H1 (cell line): ENCODE measurements at regions not wholly inside any gene's neighbourhood (a gene's known extent, or its start where the extent isn't known, plus 50 kb on each side); places are given as distances from the start of the nearest gene placed in this dataset.

Experiments
- CTCF ChIA-PET: fragments of 300-600 bp; sonication (Branson Sonifier 250); formaldehyde crosslinking; loops from one replicate; lab custom pipeline; 2021; ENCODE audit not compliant: partially characterized antibody; lab: Charles Lee
- POLR2A ChIA-PET: fragments of 300-600 bp; sonication (Branson Sonifier 250); formaldehyde crosslinking; loops from one replicate; lab custom pipeline; 2021; ENCODE audit warnings: inconsistent platforms; ENCODE audit not compliant: partially characterized antibody; lab: Charles Lee
- DNase-seq, 2 experiments: peaks; one replicate each; pipeline versions ENCODE4 v3.0.0 to v3.0.0-alpha.2; 2010 to 2022; ENCODE audit warnings: low spot score in 2 of 2, low read depth in 1 of 2, mixed read lengths in 1 of 2
- FAIRE-seq: peaks from 2 replicates; lab custom pipeline; 2011; peaks lifted over from hg19 to GRCh38; lab: Jason Lieb, UNC
- H2AFZ ChIP-seq: 2 replicates; pipeline ENCODE4 v1.8.1; 2012; ENCODE audit warnings: low read length, inconsistent platforms
- H2AK5ac ChIP-seq: 2 replicates; pipeline ENCODE4 v1.6.1; 2013; ENCODE audit warnings: low read depth, low read length
- H2BK120ac ChIP-seq: replicated peaks from 2 replicates; pipeline ENCODE3; 2013; ENCODE audit warnings: low read depth, low read length, inconsistent platforms
- H2BK12ac ChIP-seq: 2 replicates; pipeline ENCODE4 v1.6.1; 2013; ENCODE audit warnings: low read depth, low read length
- H2BK15ac ChIP-seq: 2 replicates; pipeline ENCODE4 v1.6.1; 2013; ENCODE audit warnings: low read length
- H2BK20ac ChIP-seq: 2 replicates; pipeline ENCODE4 v1.6.1; 2013; ENCODE audit warnings: low read length
- H2BK5ac ChIP-seq: 2 replicates; pipeline ENCODE4 v1.6.1; 2013; ENCODE audit warnings: low read depth, low read length
- H3K14ac ChIP-seq: 2 replicates; pipeline ENCODE4 v1.6.1; 2013; ENCODE audit warnings: inconsistent platforms; ENCODE audit not compliant: insufficient read length
- H3K18ac ChIP-seq: 2 replicates; pipeline ENCODE4 v1.6.1; 2013; ENCODE audit warnings: low read length; ENCODE audit errors: extremely low read depth
- H3K23ac ChIP-seq: 2 replicates; pipeline ENCODE4 v1.6.1; 2013; ENCODE audit warnings: inconsistent platforms; ENCODE audit not compliant: insufficient read length
- H3K23me2 ChIP-seq: 2 replicates; pipeline ENCODE4 v1.6.1; 2013; ENCODE audit warnings: low read depth, low read length
- H3K27ac ChIP-seq: 2 replicates; pipeline ENCODE4 v1.6.1; 2011; ENCODE audit warnings: low read depth, low read length, inconsistent platforms
- H3K27me3 ChIP-seq, 4 experiments: replicated peaks in 1 of 4; 1 replicate in 1 of 4; 2 replicates in 3 of 4; pipeline versions ENCODE4 v1.6.1 to v1.8.1; 2011 to 2013; ENCODE audit warnings: low read length in 3 of 4, mild to moderate bottlenecking in 3 of 4, inconsistent platforms in 2 of 4, mixed read lengths in 2 of 4, moderate library complexity in 1 of 4; ENCODE audit not compliant: control insufficient read depth in 3 of 4, insufficient read depth in 3 of 4; ENCODE audit errors: extremely low read depth in 1 of 4
- H3K36me3 ChIP-seq, 4 experiments: 2 replicates each; pipeline versions ENCODE4 v1.6.1 to v1.8.1; 2011 to 2013; ENCODE audit warnings: mild to moderate bottlenecking in 4 of 4, low read length in 3 of 4, moderate library complexity in 2 of 4, control low read depth in 1 of 4, inconsistent platforms in 1 of 4; ENCODE audit not compliant: insufficient read depth in 4 of 4, control insufficient read depth in 2 of 4
- H3K4ac ChIP-seq: replicated peaks from 2 replicates; pipeline ENCODE3; 2013; ENCODE audit warnings: low read length, low read depth, mixed read lengths, inconsistent platforms; ENCODE audit not compliant: insufficient read length
- H3K4me1 ChIP-seq, 4 experiments: replicated peaks in 1 of 4; 1 replicate in 1 of 4; 2 replicates in 3 of 4; pipeline versions ENCODE4 v1.6.1 to v1.8.1; 2011 to 2013; ENCODE audit warnings: low read length in 3 of 4, inconsistent platforms in 2 of 4, mixed read lengths in 1 of 4; ENCODE audit not compliant: insufficient read depth in 4 of 4, control insufficient read depth in 3 of 4
- H3K4me2 ChIP-seq, 2 experiments: 2 replicates each; pipeline versions ENCODE4 v1.6.1 to v1.8.1; 2011 to 2013; ENCODE audit warnings: low read depth in 2 of 2, low read length in 2 of 2, control low read depth in 1 of 2, inconsistent platforms in 1 of 2, mild to moderate bottlenecking in 1 of 2; ENCODE audit not compliant: insufficient read depth in 1 of 2
- H3K4me3 ChIP-seq, 4 experiments: fragments of 200-600, 300-600 bp in 1 of 4; sonication (generic), shearing (Covaris generic), sonication (Bioruptor Twin) in 1 of 4; 2 replicates each; pipeline versions ENCODE4 v1.5.1 to v1.8.1; 2011 to 2016; ENCODE audit warnings: low read length in 4 of 4, low read depth in 3 of 4, control low read depth in 2 of 4, inconsistent platforms in 2 of 4, mild to moderate bottlenecking in 2 of 4, mixed read lengths in 1 of 4, moderate library complexity in 1 of 4; ENCODE audit not compliant: insufficient read depth in 2 of 4; ENCODE audit errors: extremely low read depth in 1 of 4
- H3K56ac ChIP-seq: replicated peaks from 2 replicates; pipeline ENCODE3; 2013; ENCODE audit warnings: low read depth, mild to moderate bottlenecking, mixed read lengths, low read length, inconsistent platforms; ENCODE audit not compliant: insufficient read length
- H3K79me1 ChIP-seq: 2 replicates; pipeline ENCODE4 v1.6.1; 2013; ENCODE audit warnings: low read depth, low read length, control low read depth
- H3K79me2 ChIP-seq, 2 experiments: 2 replicates each; pipeline versions ENCODE4 v1.6.1 to v1.8.1; 2012 to 2013; ENCODE audit warnings: low read length in 2 of 2, mild to moderate bottlenecking in 2 of 2, inconsistent platforms in 1 of 2; ENCODE audit not compliant: insufficient read depth in 2 of 2, control insufficient read depth in 1 of 2
- H3K9ac ChIP-seq, 4 experiments: replicated peaks in 1 of 4; 1 replicate in 1 of 4; 2 replicates in 3 of 4; pipeline versions ENCODE4 v1.6.1 to v1.8.1; 2011 to 2013; ENCODE audit warnings: low read depth in 3 of 4, low read length in 3 of 4, control low read depth in 2 of 4, mild to moderate bottlenecking in 2 of 4, moderate library complexity in 2 of 4, inconsistent platforms in 1 of 4; ENCODE audit errors: extremely low read depth in 1 of 4
- H3K9me3 ChIP-seq, 2 experiments: 2 replicates each; pipeline versions ENCODE4 v1.6.1 to v1.8.1; 2012 to 2013; ENCODE audit warnings: mild to moderate bottlenecking in 2 of 2, moderate library complexity in 2 of 2, control low read depth in 1 of 2, inconsistent platforms in 1 of 2, low read depth in 1 of 2, low read length in 1 of 2, mixed read lengths in 1 of 2; ENCODE audit not compliant: insufficient read depth in 2 of 2
- H4K20me1 ChIP-seq, 2 experiments: replicated peaks in 1 of 2; 2 replicates each; pipeline versions ENCODE3 to v1.8.1; 2011 to 2013; ENCODE audit warnings: inconsistent platforms in 2 of 2, low read length in 2 of 2, mild to moderate bottlenecking in 1 of 2; ENCODE audit not compliant: insufficient read depth in 2 of 2, control insufficient read depth in 1 of 2
- H4K5ac ChIP-seq: 2 replicates; pipeline ENCODE4 v1.6.1; 2013; ENCODE audit warnings: low read length, low read depth, mixed read lengths, inconsistent platforms; ENCODE audit not compliant: insufficient read length
- H4K8ac ChIP-seq: 2 replicates; pipeline ENCODE4 v1.8.0; 2013; ENCODE audit warnings: mild to moderate bottlenecking, moderate library complexity, low read length, inconsistent platforms; ENCODE audit not compliant: insufficient read depth; ENCODE audit errors: extremely low read depth
- H4K91ac ChIP-seq: replicated peaks from 2 replicates; pipeline ENCODE3; 2013; ENCODE audit warnings: low read length, mixed read lengths, inconsistent platforms; ENCODE audit not compliant: insufficient read length
- EGR1 ChIP-seq: IDR thresholded peaks from 2 replicates; pipeline ENCODE4 v1.6.1; 2011; ENCODE audit warnings: low read depth, low read length, borderline replicate concordance
- JUN ChIP-seq: IDR thresholded peaks from 2 replicates; pipeline ENCODE4 v1.6.1; 2011; ENCODE audit warnings: low read depth, mild to moderate bottlenecking, improper control_type of control experiment, low read length
- KDM5A ChIP-seq: fragments of 200-600 bp; IDR thresholded peaks from 2 replicates; pipeline ENCODE4 v1.7.1; 2012; ENCODE audit warnings: mild to moderate bottlenecking, low read length, inconsistent platforms, mixed read lengths
- POLR2AphosphoS5 ChIP-seq: IDR thresholded peaks from 2 replicates; pipeline ENCODE4 v1.6.1; 2011; ENCODE audit warnings: low read depth, low read length
- SAP30 ChIP-seq: fragments of 300-600 bp; sonication (generic); IDR thresholded peaks from 2 replicates; pipeline ENCODE4 v1.7.1; 2012; ENCODE audit warnings: low read length, moderate library complexity, mild to moderate bottlenecking, inconsistent platforms; ENCODE audit not compliant: insufficient read depth, insufficient replicate concordance
- WGBS, 2 experiments: shearing (Covaris generic) in 1 of 2; methylation state at CpG; one replicate each; pipeline versions ENCODE4 v1.1.6 to v1.1.7; 2013 to 2015; ENCODE audit warnings: low lambda C conversion rate in 2 of 2, mixed read lengths in 2 of 2, inconsistent platforms in 1 of 2, low coverage in 1 of 2, missing lambda C conversion rate in 1 of 2; ENCODE audit not compliant: insufficient replicate concordance in 2 of 2, insufficient coverage in 1 of 2, insufficient read length in 1 of 2; ENCODE audit errors: extremely low coverage in 1 of 2, missing lambda C conversion rate in 1 of 2; 5-methylcytosine and 5-hydroxymethylcytosine counted together

DNA sequence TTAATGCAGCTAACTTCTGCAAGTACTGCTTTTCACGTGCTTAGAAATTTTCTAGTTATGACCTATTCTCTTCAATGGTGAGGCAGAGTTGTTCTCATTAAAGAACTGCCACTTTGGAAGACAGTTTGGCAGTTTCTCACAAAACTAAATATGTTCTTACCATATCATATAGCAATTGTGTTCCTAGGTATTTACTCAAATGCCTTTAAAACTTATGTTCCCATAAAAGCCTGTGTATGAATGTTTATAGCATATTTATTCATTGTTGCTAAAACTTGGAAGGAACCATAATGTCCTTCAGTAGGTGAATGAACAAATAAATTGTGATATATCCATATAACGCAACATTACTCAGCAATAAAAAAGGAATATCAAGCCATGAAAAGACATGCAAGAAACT is 555.1 kb upstream of the POT1 start:
- no peaks in the 10 kb centered on the region for H3K9me3 ChIP-seq
- no peaks in the 10 kb centered on the region for H4K20me1 ChIP-seq
- H3K36me3 ChIP-seq: no peaks in the 10 kb centered on the region
- H2BK12ac ChIP-seq: no peak overlapping the region
- no peaks in the 10 kb centered on the region for H3K23me2 ChIP-seq
- 89% methylated on average over 2 of the region's 2 CpGs; no CpG with 5 or more reads in 1 of the 2 experiments for WGBS, 2 experiments
- H4K8ac ChIP-seq: no peak overlapping the region
- no peak overlapping the region for H3K27ac ChIP-seq
- H2BK15ac ChIP-seq: no peak overlapping the region
- no peak overlapping the region for H3K4me3 ChIP-seq
- H3K18ac ChIP-seq: no peak overlapping the region
- no peak for TF ChIP-seq SAP30
- TF ChIP-seq JUN: no peak
- no peak for TF ChIP-seq KDM5A
- TF ChIP-seq EGR1: no peak
- TF ChIP-seq POLR2AphosphoS5: no peak
- H3K23ac ChIP-seq: no peak overlapping the region
- CTCF ChIA-PET: no interaction called here
- POLR2A ChIA-PET: no interaction called here
- FAIRE-seq (no peak), DNase-seq (no peak)
- no peak overlapping the region for H3K4ac ChIP-seq
- no peak overlapping the region for H3K9ac ChIP-seq
- H2AFZ ChIP-seq: no peak overlapping the region
- no peaks in the 10 kb centered on the region for H3K4me1 ChIP-seq
- H3K79me2 ChIP-seq: no peaks in the 10 kb centered on the region
- H3K4me2 ChIP-seq: no peak overlapping the region
- H3K14ac ChIP-seq: no peak overlapping the region
- no peak overlapping the region for H3K56ac ChIP-seq
- no peak overlapping the region for H4K91ac ChIP-seq
- no peak overlapping the region for H4K5ac ChIP-seq
- H2BK5ac ChIP-seq: no peak overlapping the region
- H2BK120ac ChIP-seq: no peak overlapping the region
- H3K27me3 ChIP-seq: no peaks in the 10 kb centered on the region
- no peaks in the 10 kb centered on the region for H3K79me1 ChIP-seq
- H2AK5ac ChIP-seq: no peak overlapping the region
- H2BK20ac ChIP-seq: no peak overlapping the region
